CD1c-positive myeloid dendritic cell (primary cell): ENCODE measurements at regions not wholly inside any gene's neighbourhood (a gene's known extent, or its start where the extent isn't known, plus 50 kb on each side); places are given as distances from the start of the nearest gene placed in this dataset.
"Not testable (repeated sequence)": the region's sequence is repeated elsewhere in the genome, so short reads cannot be mapped to it uniquely, and the experiment has no call there.

Experiments used
- DNase-seq: peaks from one replicate; pipeline ENCODE4 v3.0.0-alpha.2; 2016; ENCODE audit errors: extremely low spot score

- DNase-seq, result no peak
These were observed 66.9 kb upstream of the GSC start for GRCh38 chr14:94836849-94837248.

DNA sequence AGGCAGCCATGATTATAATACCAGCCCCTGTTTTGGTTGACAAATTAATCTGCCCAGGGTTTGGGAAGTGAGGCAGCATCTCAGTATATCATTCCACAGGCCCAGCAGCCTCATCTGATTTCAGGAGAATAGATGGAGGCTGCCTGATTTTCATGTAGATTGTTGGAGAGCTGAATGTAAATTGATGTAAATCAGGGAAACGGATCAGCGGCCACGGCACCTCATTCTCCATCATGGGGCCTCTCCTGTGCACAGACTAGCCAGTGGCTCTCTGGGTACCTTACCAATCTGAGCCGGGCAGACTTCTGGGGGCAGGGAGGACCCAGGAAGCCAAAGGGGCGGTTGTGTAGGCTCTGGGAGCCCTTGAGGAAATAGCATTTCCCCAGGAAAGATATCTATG lies 63.7 kb upstream of the GSC start:
- DNase-seq, result no peak

GRCh38 chr14:94831085-94831484 lies 61.2 kb upstream of the GSC start:
- DNase-seq, result no peak

DNA sequence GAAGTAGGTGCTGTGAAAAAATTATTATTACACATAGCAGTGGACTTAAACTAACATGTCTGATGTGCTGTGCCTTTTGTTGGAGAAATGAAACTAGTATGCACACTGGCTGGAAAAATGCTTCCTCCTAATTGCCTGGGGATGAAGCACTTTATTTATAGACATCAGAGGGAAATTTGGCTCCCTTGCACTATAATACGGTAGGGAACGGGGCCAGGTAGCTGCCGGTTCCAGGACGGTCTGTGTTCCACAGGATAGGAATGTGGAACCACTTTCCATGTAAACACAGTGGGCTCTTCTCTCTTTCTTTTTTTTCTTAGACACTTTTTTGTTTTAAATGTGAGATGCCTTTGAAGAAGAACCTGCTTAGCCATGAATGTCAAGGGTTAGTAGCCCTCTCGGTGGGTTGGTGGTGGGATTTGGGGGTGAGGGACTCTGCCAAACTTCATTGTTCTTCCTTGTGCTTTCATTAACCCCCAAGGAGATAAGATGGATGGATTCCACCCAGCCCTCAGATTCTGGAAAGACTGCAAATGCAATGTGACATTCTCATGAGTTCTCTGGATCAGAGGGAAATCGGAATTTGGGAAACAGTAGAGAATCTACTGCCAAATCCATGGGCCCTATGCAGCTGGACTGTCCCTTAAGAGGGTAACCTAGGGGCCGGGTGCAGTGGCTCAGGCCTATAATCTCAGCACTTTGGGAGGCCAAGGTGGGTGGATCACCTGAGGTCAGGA lies 58.0 kb upstream of the GSC start:
- no peak for DNase-seq

GRCh38 chr14:94826774-94827173 lies 56.9 kb upstream of the GSC start:
- no peak for DNase-seq

- no peak for DNase-seq
These were observed 53.8 kb upstream of the GSC start for GRCh38 chr14:94823556-94824341.

DNA sequence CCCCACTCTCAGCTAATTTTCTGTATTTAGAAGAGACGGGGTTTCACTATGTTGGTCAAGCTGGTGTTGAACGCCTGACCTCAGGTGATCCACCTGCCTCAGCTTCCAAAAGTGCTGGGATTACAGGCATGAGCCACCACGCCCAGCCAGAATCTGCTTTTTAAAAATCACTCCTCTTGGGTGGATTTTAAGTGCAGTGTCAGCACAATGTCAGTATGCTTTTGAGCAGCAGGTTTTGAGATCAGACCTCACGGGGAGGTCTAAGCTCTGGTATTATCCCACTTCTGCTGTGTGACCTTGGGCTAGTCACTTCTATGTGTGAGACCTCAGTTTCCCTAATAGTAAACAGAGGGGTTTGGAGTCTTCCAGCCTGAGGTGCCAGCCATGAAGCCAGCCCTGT lies 51.8 kb upstream of the GSC start:
- DNase-seq, result no peak

DNA sequence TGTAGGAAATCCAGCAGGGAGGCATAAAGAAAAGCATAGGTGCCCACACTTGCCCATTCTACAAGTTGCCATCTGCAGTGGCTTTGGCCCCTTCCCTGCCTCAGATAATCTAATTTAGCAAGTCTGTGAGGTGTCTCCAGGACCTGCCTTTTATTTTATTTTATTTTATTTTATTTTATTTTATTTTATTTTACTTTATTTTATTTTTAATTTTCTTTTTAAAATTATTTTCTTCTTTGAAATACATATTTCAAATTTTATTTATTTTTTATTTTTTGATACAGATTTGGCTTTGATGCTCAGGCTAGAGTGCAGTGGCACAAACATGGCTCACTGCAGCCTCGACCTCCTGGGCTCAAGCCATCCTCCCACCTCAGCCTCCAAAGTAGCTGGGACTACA lies 51.0 kb upstream of the GSC start:
- not testable (repeated sequence) for DNase-seq
